HCT116 (cell line): ENCODE measurements at regions not wholly inside any gene's neighbourhood (a gene's known extent, or its start where the extent isn't known, plus 50 kb on each side); places are given as distances from the start of the nearest gene placed in this dataset.

Source experiments
- ATAC-seq: fragments of 200-7000 bp; cut with Tn5 transposase; 2 replicates; pipeline ENCODE4 v1.9.1; 2020; ENCODE audit warnings: mild to moderate bottlenecking, moderate library complexity
- BruUV-seq: library from RNA; stranded (reverse); fragments of 400-500 nt; replicated peaks from 2 replicates; lab custom pipeline; 2021; lab: Mats Ljungman, UMichigan
- CTCF ChIA-PET: fragments of 300-600 bp; sonication (Branson Sonifier 250); formaldehyde crosslinking; loops from one replicate; lab custom pipeline; 2021; ENCODE audit warnings: antibody characterized with exemption; lab: Charles Lee
- POLR2A ChIA-PET: fragments of 300-600, 350-600 bp; sonication (Branson Sonifier 250); formaldehyde crosslinking; loops from one replicate; lab custom pipeline; 2021; ENCODE audit warnings: antibody characterized with exemption; lab: Charles Lee
- RAD21 ChIA-PET, 2 experiments: fragments of 300-600 bp; sonication (Branson Sonifier 250); formaldehyde crosslinking; loops; one replicate each; lab custom pipeline; 2023; ENCODE audit warnings: low total read pairs in 2 of 2; ENCODE audit not compliant: uncharacterized antibody in 2 of 2, unreplicated experiment in 2 of 2, low non-redundant PET in 1 of 2; lab: Charles Lee
- DNase-seq: peaks from one replicate; pipeline ENCODE4 v3.0.0-alpha.2; 2010; ENCODE audit warnings: low read depth, low spot score
- H2AFZ ChIP-seq: fragments of 200-600 bp; shearing (Covaris generic), sonication (generic); 2 replicates; pipeline ENCODE4 v1.6.1; 2017; ENCODE audit warnings: low read depth, mixed run types, mixed read lengths, antibody characterized with exemption, low read length; ENCODE audit not compliant: poor library complexity, severe bottlenecking
- H3K27ac ChIP-seq: 2 replicates; pipeline ENCODE4 v1.5.1; 2012; ENCODE audit warnings: low read depth, low read length
- H3K27me3 ChIP-seq: fragments of 200-600 bp; sonication (generic); 2 replicates; pipeline ENCODE4 v1.6.1; 2016; ENCODE audit warnings: mixed run types, low read length, mixed read lengths; ENCODE audit not compliant: insufficient read depth
- H3K36me3 ChIP-seq, 2 experiments: fragments of 200-500 bp in 1 of 2; fragments of 200-600 bp in 1 of 2; sonication (Bioruptor generic) in 1 of 2; sonication (generic) in 1 of 2; 2 replicates each; pipeline versions ENCODE4 v1.5.1 to v1.6.1; 2014 to 2016; ENCODE audit warnings: low read length in 2 of 2, inconsistent platforms in 1 of 2, mixed read lengths in 1 of 2, mixed run types in 1 of 2; ENCODE audit not compliant: insufficient read depth in 2 of 2, control insufficient read depth in 1 of 2
- H3K4me1 ChIP-seq, 2 experiments: fragments of 200-600 bp in 1 of 2; sonication (generic) in 1 of 2; 2 replicates each; pipeline versions ENCODE4 v1.5.1 to v1.6.1; 2012 to 2017; ENCODE audit warnings: low read length in 2 of 2, inconsistent platforms in 1 of 2, mild to moderate bottlenecking in 1 of 2, mixed read lengths in 1 of 2, mixed run types in 1 of 2, moderate library complexity in 1 of 2; ENCODE audit not compliant: insufficient read depth in 2 of 2, control insufficient read depth in 1 of 2
- H3K4me2 ChIP-seq: fragments of 200-600 bp; sonication (generic); 2 replicates; pipeline ENCODE4 v1.6.1; 2017; ENCODE audit warnings: mixed run types, low read length, mixed read lengths
- H3K4me3 ChIP-seq, 2 experiments: fragments of 200-600 bp in 1 of 2; sonication (generic) in 1 of 2; replicated peaks in 1 of 2; 2 replicates each; pipeline ENCODE4 v1.5.1; 2011 to 2016; ENCODE audit warnings: low read length in 2 of 2, control low read depth in 1 of 2, low read depth in 1 of 2, mild to moderate bottlenecking in 1 of 2, mixed read lengths in 1 of 2, mixed run types in 1 of 2
- H3K79me2 ChIP-seq: fragments of 200-600 bp; sonication (generic); 2 replicates; pipeline ENCODE4 v1.6.1; 2017; ENCODE audit warnings: mild to moderate bottlenecking, mixed run types, low read length, moderate library complexity, mixed read lengths; ENCODE audit not compliant: insufficient read depth
- H3K9ac ChIP-seq: fragments of 200-600 bp; sonication (generic); 2 replicates; pipeline ENCODE4 v1.6.1; 2016; ENCODE audit warnings: low read length, mixed read lengths
- H3K9me2 ChIP-seq: fragments of 200-600 bp; sonication (generic), shearing (Covaris generic); 2 replicates; pipeline ENCODE4 v1.6.1; 2017; ENCODE audit warnings: mixed run types, mild to moderate bottlenecking, moderate library complexity; ENCODE audit not compliant: insufficient read depth
- H3K9me3 ChIP-seq, 2 experiments: fragments of 200-500 bp in 1 of 2; fragments of 200-600 bp in 1 of 2; sonication (Bioruptor generic) in 1 of 2; sonication (generic) in 1 of 2; 2 replicates each; pipeline ENCODE4 v1.6.1; 2014 to 2017; ENCODE audit warnings: low read length in 2 of 2, mixed read lengths in 2 of 2, inconsistent platforms in 1 of 2, low read depth in 1 of 2, mild to moderate bottlenecking in 1 of 2, mixed run types in 1 of 2, moderate library complexity in 1 of 2; ENCODE audit not compliant: control insufficient read depth in 1 of 2, insufficient read depth in 1 of 2
- H4K20me1 ChIP-seq: fragments of 200-600 bp; sonication (generic), shearing (Covaris generic); 2 replicates; pipeline ENCODE4 v1.6.1; 2017; ENCODE audit warnings: mixed run types, mild to moderate bottlenecking, moderate library complexity; ENCODE audit not compliant: insufficient read depth
- ATF3 ChIP-seq: IDR thresholded peaks from 2 replicates; pipeline ENCODE4 v1.6.1; 2012
- CEBPB ChIP-seq: IDR thresholded peaks from 2 replicates; pipeline ENCODE4 v1.6.1; 2012; ENCODE audit warnings: low read depth
- CTCF ChIP-seq, 3 experiments: fragments of 200-600 bp in 1 of 3; sonication (generic) in 1 of 3; IDR thresholded peaks in 2 of 3; conservative IDR thresholded peaks in 1 of 3; 2 replicates each; pipeline ENCODE4 v1.5.1; 2012 to 2017; ENCODE audit warnings: low read depth in 2 of 3, low read length in 2 of 3, antibody characterized with exemption in 1 of 3, borderline replicate concordance in 1 of 3, control low read depth in 1 of 3, mild to moderate bottlenecking in 1 of 3, mixed read lengths in 1 of 3, mixed run types in 1 of 3, moderate library complexity in 1 of 3; ENCODE audit not compliant: insufficient read depth in 1 of 3
- ELF1 ChIP-seq: IDR thresholded peaks from 2 replicates; pipeline ENCODE4 v1.6.1; 2012; ENCODE audit warnings: low read depth, borderline replicate concordance
- EZH2 ChIP-seq: fragments of 200-600 bp; sonication (generic); IDR thresholded peaks from 2 replicates; pipeline ENCODE4 v1.6.1; 2017; ENCODE audit warnings: antibody characterized with exemption, mixed run types
- EZH2phosphoT487 ChIP-seq: fragments of 200-600 bp; IDR thresholded peaks from 2 replicates; pipeline ENCODE4 v1.6.1; 2018; ENCODE audit warnings: antibody characterized with exemption, borderline replicate concordance
- JUND ChIP-seq: IDR thresholded peaks from 2 replicates; pipeline ENCODE4 v1.6.1; 2012
- POLR2A ChIP-seq: IDR thresholded peaks from 2 replicates; pipeline ENCODE4 v1.7.0; 2011; ENCODE audit warnings: borderline replicate concordance; ENCODE audit not compliant: insufficient read depth, insufficient read length; ENCODE audit errors: extremely low read depth
- RAD21 ChIP-seq: IDR thresholded peaks from 2 replicates; pipeline ENCODE4 v1.6.1; 2012; ENCODE audit warnings: low read depth, mild to moderate bottlenecking
- REST ChIP-seq: IDR thresholded peaks from 2 replicates; pipeline ENCODE4 v1.6.1; 2012; ENCODE audit warnings: low read depth
- SIN3A ChIP-seq: IDR thresholded peaks from 2 replicates; pipeline ENCODE4 v1.6.1; 2012; ENCODE audit warnings: low read depth
- SP1 ChIP-seq: IDR thresholded peaks from 2 replicates; pipeline ENCODE4 v1.6.1; 2012; ENCODE audit warnings: low read depth
- SRF ChIP-seq: IDR thresholded peaks from 2 replicates; pipeline ENCODE4 v1.6.1; 2012; ENCODE audit warnings: low read depth
- TCF7L2 ChIP-seq: IDR thresholded peaks from 2 replicates; pipeline ENCODE4 v1.7.0; 2011; ENCODE audit warnings: borderline replicate concordance, inconsistent platforms; ENCODE audit not compliant: insufficient read depth, insufficient read length; ENCODE audit errors: extremely low read depth
- YY1 ChIP-seq: IDR thresholded peaks from 2 replicates; pipeline ENCODE4 v1.6.1; 2011; ENCODE audit warnings: low read length, low read depth, moderate library complexity, mild to moderate bottlenecking; ENCODE audit not compliant: insufficient replicate concordance; ENCODE audit errors: extremely low read depth
- ZBTB33 ChIP-seq: IDR thresholded peaks from 2 replicates; pipeline ENCODE4 v1.6.1; 2011; ENCODE audit warnings: mild to moderate bottlenecking, low read length, moderate library complexity; ENCODE audit not compliant: insufficient replicate concordance; ENCODE audit errors: extremely low read depth
- ZNF274 ChIP-seq: fragments of 200-500 bp; sonication (Bioruptor generic); IDR thresholded peaks from 2 replicates; pipeline ENCODE4 v1.6.1; 2014; ENCODE audit warnings: mild to moderate bottlenecking, low read depth, low read length, inconsistent platforms
- intact Hi-C: fragments of 100-400 bp; cut with micrococcal nuclease; formaldehyde crosslinking; loops from 2 replicates; pipeline ENCODE4 v1.10.0; 2022

GRCh38 chr12:78447373-78447772, 417.2 kb upstream of the SYT1 start:
- H3K27ac ChIP-seq = no peak overlapping the region
- no peak overlapping the region for H3K9ac ChIP-seq
- H3K4me3 ChIP-seq = no peak overlapping the region
- H3K27me3 ChIP-seq = no peaks in the 10 kb centered on the region
- no TSS peak for BruUV-seq
- H3K36me3 ChIP-seq = no peaks in the 10 kb centered on the region
- ChIA-PET POLR2A (no interaction called here), CTCF (interaction anchor here (1.6 kb wide), 1 partner anchor 23 kb away, joined by 4 read pairs; no protein-coding TSS in a partner anchor), RAD21 (no interaction called here)
- no peak overlapping the region for H2AFZ ChIP-seq
- intact Hi-C loops = no loop called here
- no peaks in the 10 kb centered on the region for H3K9me2 ChIP-seq
- ATAC-seq (no peak), DNase-seq (no peak)
- H3K79me2 ChIP-seq = no peaks in the 10 kb centered on the region
- H4K20me1 ChIP-seq = no peaks in the 10 kb centered on the region
- H3K4me1 ChIP-seq = no peaks in the 10 kb centered on the region
- no peak for TF ChIP-seq CEBPB
- no peak for TF ChIP-seq EZH2phosphoT487
- no peak for TF ChIP-seq ZBTB33
- no peak for TF ChIP-seq YY1
- no peak for TF ChIP-seq POLR2A
- no peak for TF ChIP-seq EZH2
- no peak for TF ChIP-seq SP1
- TF ChIP-seq REST = no peak
- TF ChIP-seq SRF = no peak
- no peak for TF ChIP-seq ELF1
- TF ChIP-seq ZNF274 = no peak
- no peak for TF ChIP-seq CTCF (IDR thresholded peaks at IDR 0.05 in 2 of 3, conservative IDR thresholded peaks at IDR 0.05 in 1 of 3; ENCODE audit: borderline replicate concordance in 1 of 3, insufficient read depth in 1 of 3, low read depth in 2 of 3, low read length in 2 of 3)
- TF ChIP-seq TCF7L2 = no peak
- no peak for TF ChIP-seq ATF3
- no peak for TF ChIP-seq JUND
- no peak for TF ChIP-seq RAD21
- TF ChIP-seq SIN3A = no peak
- H3K4me2 ChIP-seq = no peak overlapping the region
- no peaks in the 10 kb centered on the region for H3K9me3 ChIP-seq
